ENCODE measurements at regions not wholly inside any gene's neighbourhood (a gene's known extent, or its start where the extent isn't known, plus 50 kb on each side); places are given as distances from the start of the nearest gene placed in this dataset.

DNA sequence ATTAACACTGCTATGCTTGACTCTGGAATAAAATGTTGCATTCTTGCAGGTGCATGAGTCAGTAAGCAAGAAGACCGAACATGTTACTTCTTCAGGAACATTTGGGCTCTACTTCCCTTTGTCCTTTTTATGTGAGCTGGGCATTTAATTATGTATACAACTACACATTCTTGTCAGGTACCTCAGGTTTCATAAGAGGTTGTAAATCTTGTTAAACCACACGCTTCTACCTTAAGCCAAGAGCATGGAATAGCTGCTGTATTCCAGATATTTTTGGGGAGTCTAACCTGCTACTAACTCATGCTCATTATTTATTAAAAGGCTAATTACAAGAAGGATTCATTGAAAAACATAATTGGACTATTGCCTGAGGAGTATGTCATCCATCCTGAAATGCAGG is 414.2 kb upstream of the KLF6 start:
- Histone ChIP-seq H2AFZ (ENCODE audit: low read depth, low read length) (no peak overlapping the region), H4K20me1 (replicated peaks; ENCODE audit: control insufficient read depth, extremely low read depth, insufficient read depth, low read length) (no peaks in the 10 kb centered on the region), H3K79me2 (ENCODE audit: control insufficient read depth, insufficient read depth, low read length) (no peaks in the 10 kb centered on the region), H3K9ac (replicated peaks; ENCODE audit: extremely low read depth, insufficient read depth, low read length) (no peak overlapping the region), H3K27ac (ENCODE audit: insufficient read depth, low read depth, low read length) (no peak overlapping the region), H3K4me3 (replicated peaks in 1 of 3; ENCODE audit: insufficient read depth in 1 of 3, low read depth in 1 of 3, low read length in 3 of 3) (no peak overlapping the region), H3K36me3 (ENCODE audit: control insufficient read depth in 2 of 2, extremely low read depth in 1 of 2, insufficient read depth in 2 of 2, low read length in 2 of 2) (no peaks in the 10 kb centered on the region), H3K27me3 (ENCODE audit: control insufficient read depth in 2 of 2, insufficient read depth in 2 of 2, low read length in 2 of 2) (no peaks in the 10 kb centered on the region), H3K9me3 (replicated peaks; ENCODE audit: control insufficient read depth, insufficient read depth, low read length) (no peaks in the 10 kb centered on the region), H3K4me1 (ENCODE audit: control insufficient read depth, extremely low read depth, insufficient read depth, low read length) (no peaks in the 10 kb centered on the region), H3K9me1 (replicated peaks; ENCODE audit: control insufficient read depth, extremely low read depth, insufficient read depth, low read length) (no peaks in the 10 kb centered on the region), H3K4me2 (ENCODE audit: insufficient read depth, low read length) (no peak overlapping the region)
- dilution Hi-C loops (cut with MboI; ENCODE audit: extremely low pct_ligation_motif_present, low sequenced_read_pairs), result no loop called here
- TF ChIP-seq POLR2A (IDR thresholded peaks at IDR 0.05; ENCODE audit: low read depth, low read length) (no peak), POLR2AphosphoS5 (IDR thresholded peaks at IDR 0.05; ENCODE audit: insufficient read depth, low read depth, low read length) (no peak), FOS (IDR thresholded peaks at IDR 0.05; ENCODE audit: borderline replicate concordance, insufficient read depth, low read length) (no peak), EZH2 (IDR thresholded peaks at IDR 0.05; ENCODE audit: borderline replicate concordance, low read depth, low read length, severe bottlenecking) (no peak), GATA2 (IDR thresholded peaks at IDR 0.05; ENCODE audit: insufficient read depth, insufficient read length, low read depth, low read length) (no peak)
- POLR2A ChIA-PET, result interaction anchor here (0.6 kb wide), 1 partner anchor 66 kb away, joined by 4 read pairs; no protein-coding TSS in a partner anchor
- BruUV-seq (replicated peaks), result no TSS peak
- CTCF ChIA-PET, result interaction anchor here (0.5 to 1.5 kb wide), 2 partner anchors 16 to 79 kb away, joined by 3 read pairs; no protein-coding TSS in a partner anchor
- intact Hi-C loops (cut with micrococcal nuclease), result no loop called here
- FAIRE-seq (no peak), DNase-seq (ENCODE audit: low read depth, low spot score) (no peak)

DNA sequence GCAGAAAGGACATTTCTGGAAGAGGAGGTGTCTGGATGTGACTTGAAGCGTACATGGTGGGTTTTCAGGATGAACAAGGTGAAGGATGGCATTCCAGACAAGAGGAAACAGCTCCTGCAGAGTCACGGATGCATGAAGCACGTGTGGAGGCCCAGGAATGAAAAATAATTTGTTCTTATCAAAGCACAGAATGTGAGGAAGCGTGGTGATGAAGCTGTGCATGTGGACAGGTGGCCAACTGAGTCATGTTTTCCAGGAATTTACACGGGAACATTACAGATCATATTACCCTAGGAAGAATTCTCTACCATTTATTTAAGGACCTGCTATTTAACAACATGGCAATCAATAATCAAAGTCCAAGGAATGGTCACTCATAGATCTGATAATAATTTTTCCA is 413.2 kb upstream of the KLF6 start:
- Histone ChIP-seq H3K9ac (replicated peaks; ENCODE audit: extremely low read depth, insufficient read depth, low read length) (no peak overlapping the region), H3K9me3 (replicated peaks; ENCODE audit: control insufficient read depth, insufficient read depth, low read length) (no peaks in the 10 kb centered on the region), H3K36me3 (ENCODE audit: control insufficient read depth in 2 of 2, extremely low read depth in 1 of 2, insufficient read depth in 2 of 2, low read length in 2 of 2) (no peaks in the 10 kb centered on the region), H3K4me2 (ENCODE audit: insufficient read depth, low read length) (no peak overlapping the region), H2AFZ (ENCODE audit: low read depth, low read length) (no peak overlapping the region), H3K27ac (ENCODE audit: insufficient read depth, low read depth, low read length) (no peak overlapping the region), H3K79me2 (ENCODE audit: control insufficient read depth, insufficient read depth, low read length) (no peaks in the 10 kb centered on the region), H4K20me1 (replicated peaks; ENCODE audit: control insufficient read depth, extremely low read depth, insufficient read depth, low read length) (no peaks in the 10 kb centered on the region), H3K4me3 (replicated peaks in 1 of 3; ENCODE audit: insufficient read depth in 1 of 3, low read depth in 1 of 3, low read length in 3 of 3) (no peak overlapping the region), H3K9me1 (replicated peaks; ENCODE audit: control insufficient read depth, extremely low read depth, insufficient read depth, low read length) (no peaks in the 10 kb centered on the region), H3K4me1 (ENCODE audit: control insufficient read depth, extremely low read depth, insufficient read depth, low read length) (no peaks in the 10 kb centered on the region), H3K27me3 (ENCODE audit: control insufficient read depth in 2 of 2, insufficient read depth in 2 of 2, low read length in 2 of 2) (no peaks in the 10 kb centered on the region)
- FAIRE-seq (no peak), DNase-seq (ENCODE audit: low read depth, low spot score) (no peak)
- intact Hi-C loops (cut with micrococcal nuclease) (no loop called here), dilution Hi-C loops (cut with MboI; ENCODE audit: extremely low pct_ligation_motif_present, low sequenced_read_pairs) (no loop called here)
- TF ChIP-seq EZH2 (IDR thresholded peaks at IDR 0.05; ENCODE audit: borderline replicate concordance, low read depth, low read length, severe bottlenecking), result no peak
- ChIA-PET POLR2A (no interaction called here), CTCF (interaction anchor here (1.5 kb wide), 1 partner anchor 17 kb away, joined by 3 read pairs; no protein-coding TSS in a partner anchor)
- BruUV-seq (replicated peaks), result no TSS peak
